NCI-H1436 treated with DMSO at 0.1 percent for 48 hours (cell line): ENCODE measurements at regions not wholly inside any gene's neighbourhood (a gene's known extent, or its start where the extent isn't known, plus 50 kb on each side); places are given as distances from the start of the nearest gene placed in this dataset.
A peak's percentile ranks its signal among the peaks of the same experiment; 100 is the strongest.

Experiments used
- DNase-seq: peaks from one replicate; lab custom pipeline; 2025; lab: John Stamatoyannopoulos, UW

GRCh38 chr6:10248378-10248843 lies 166.5 kb downstream of the TFAP2A start:
- DNase-seq, result no peak

GRCh38 chr6:10237298-10238038 lies 177.4 kb downstream of the TFAP2A start:
- DNase-seq, result no peak

GRCh38 chr6:10235344-10235743 lies 179.5 kb downstream of the TFAP2A start:
- DNase-seq, result no peak

GRCh38 chr6:10230531-10230930 lies 184.3 kb downstream of the TFAP2A start:
- no peak for DNase-seq

DNA sequence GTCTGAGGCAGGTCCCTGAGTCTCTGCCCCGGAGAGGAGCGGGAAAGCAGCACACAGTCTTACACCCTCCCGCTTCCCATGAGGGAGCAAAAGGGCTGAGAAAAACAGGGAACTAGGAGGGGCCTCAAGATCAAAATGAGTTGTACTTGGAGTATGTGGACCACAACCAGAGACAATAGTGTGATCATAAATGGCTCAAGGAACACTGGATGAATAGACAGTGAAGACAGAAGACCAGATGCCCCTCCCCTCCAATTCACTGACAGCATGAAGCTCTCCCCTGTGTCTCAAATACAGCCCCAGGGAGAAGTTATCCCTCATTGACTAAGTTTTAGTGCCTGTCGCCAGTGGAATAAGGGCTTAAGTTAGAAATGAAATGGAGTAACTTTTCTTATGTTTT lies 191.0 kb downstream of the TFAP2A start:
- DNase-seq, result no peak

DNA sequence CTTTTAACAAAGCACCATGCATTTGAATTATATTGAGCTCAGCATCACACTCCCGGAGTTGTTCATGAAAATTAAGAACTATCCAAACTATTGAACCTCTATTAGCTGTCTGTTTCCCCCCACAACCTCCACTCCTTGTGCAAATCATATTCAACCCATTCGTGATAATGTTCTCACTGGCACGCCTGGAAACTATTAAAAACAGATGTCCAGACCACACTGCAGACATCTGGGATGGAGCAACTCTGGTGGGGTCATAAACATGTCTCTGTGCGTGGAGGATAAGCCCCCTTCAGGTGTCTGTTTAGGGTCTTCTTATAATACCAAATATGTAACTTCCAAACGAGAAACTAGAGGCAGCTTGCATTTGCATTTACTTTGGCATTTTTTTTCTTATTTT lies 193.7 kb downstream of the TFAP2A start:
- DNase-seq, result no peak

DNA sequence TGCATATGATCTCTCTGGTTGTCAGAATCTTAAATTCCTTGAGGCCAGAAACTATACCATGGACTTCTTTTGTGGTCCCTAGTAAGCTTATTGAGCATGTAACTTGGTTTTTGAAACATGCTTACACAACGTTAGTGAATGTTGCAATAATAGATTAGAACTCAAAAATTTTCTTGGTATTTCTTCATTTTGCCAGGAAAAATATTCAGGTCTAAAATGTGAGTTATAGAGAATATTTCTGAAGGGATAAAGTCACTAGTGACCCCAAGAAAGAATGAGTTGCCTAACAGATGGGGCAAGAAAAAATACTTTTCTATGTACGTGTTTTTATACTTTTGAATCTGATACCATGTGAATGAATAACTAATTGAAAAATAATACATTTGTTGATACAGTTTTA lies 195.4 kb downstream of the TFAP2A start:
- DNase-seq, result no peak

DNA sequence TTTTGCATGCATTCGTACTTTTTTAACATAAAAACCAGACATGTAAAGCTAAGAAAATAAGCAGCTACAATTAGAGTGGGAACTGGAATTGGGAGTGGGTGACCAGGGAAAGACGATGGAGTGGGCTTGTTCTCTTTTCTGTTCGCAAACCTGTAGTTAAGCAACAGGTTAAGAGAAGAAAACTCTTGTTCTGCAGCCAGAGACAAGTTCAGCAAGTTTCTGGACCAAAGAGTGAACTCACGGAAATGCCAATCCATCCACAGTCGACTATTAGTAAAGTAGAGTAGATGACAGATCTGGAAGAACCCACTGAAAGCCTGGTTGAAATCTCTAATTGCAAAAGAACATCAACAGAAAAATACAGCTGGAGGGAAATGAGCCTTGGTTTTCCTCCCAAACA lies 197.8 kb downstream of the TFAP2A start:
- DNase-seq, result no peak

GRCh38 chr6:10215326-10216110 lies 199.4 kb downstream of the TFAP2A start:
- DNase-seq, result no peak

DNA sequence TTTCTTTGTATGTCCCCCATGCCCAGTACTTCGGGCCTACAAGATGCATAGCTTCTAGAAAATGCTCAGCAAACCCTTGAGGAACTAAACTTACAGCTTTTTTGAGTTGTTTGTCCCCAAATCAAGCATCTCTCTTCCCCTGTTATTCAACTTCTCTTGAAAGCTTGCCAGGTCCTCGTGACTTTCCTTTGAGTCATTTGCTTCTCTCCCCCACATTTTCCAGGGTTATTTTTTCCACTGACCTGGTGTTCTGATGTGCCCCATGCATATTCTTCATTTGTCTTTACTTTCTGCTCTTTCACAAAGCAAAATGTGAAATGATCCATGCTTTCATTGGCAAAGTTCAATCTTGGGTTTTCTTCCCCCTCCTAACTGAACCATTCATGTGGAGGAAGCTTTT lies 204.8 kb downstream of the TFAP2A start:
- DNase-seq, result no peak

DNA sequence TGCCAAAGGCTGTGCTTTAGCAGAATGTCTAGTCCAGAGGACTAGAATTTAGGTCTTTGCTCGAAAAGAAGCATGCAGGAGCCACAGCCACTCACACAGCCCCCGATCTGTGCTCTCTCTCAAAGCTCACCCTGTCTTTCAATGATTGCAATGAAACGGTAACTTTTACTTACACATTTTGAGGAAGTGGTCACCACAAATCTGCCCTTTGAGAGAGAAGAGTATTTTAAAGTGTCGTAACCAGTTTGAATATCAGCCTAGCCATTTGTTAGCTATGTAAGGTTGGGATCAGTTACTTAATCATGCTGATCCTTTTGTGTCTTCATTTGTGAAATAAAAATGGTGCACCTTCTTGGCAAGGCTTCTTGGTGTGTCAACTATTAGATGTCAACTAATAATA lies 209.0 kb downstream of the TFAP2A start:
- peak; percentile 3 for DNase-seq

DNA sequence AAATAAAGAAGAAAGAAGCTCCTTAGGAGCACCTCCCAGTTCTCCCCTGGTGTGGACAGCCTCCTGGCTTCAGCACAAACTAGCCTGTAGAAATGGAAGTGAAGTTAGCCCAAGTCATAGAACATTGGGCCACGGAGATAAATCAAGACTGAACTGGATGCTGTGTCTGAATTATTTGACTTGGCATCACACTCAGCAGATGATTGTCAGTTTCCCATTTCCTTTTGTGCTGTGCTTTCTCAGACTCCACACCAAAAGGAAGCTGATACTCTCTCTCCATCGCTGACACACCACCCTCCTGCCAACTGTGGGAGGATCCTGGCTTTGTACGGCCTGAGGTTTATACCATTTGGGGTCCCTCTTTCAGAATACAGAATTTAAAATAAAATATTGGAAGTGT lies 209.8 kb downstream of the TFAP2A start:
- no peak for DNase-seq

- DNase-seq, result no peak
Measured at GRCh38 chr6:10203651-10204050, 211.2 kb downstream of the TFAP2A start.

DNA sequence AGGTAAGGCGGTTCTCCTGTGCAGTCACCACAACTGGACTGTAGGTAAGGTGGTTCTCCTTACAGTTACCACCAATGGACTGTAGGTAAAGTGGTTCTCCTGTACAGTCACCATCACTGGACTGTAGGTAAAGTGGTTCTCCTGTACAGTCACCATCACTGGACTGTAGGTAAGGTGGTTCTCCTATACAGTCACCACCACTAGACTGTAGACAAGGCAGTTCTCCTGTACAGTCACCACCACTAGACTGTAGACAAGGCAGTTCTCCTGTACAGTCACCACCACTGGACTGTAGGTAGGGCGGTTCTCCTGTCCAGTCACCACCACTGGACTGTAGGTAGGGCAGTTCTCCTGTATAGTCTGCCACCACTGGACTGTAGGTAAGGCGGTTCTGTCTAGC lies 212.3 kb downstream of the TFAP2A start:
- no peak for DNase-seq

GRCh38 chr6:10201606-10202510 lies 213.0 kb downstream of the TFAP2A start:
- no peak for DNase-seq

- no peak for DNase-seq
Measured at GRCh38 chr6:10196090-10196489, 218.8 kb downstream of the TFAP2A start.

DNA sequence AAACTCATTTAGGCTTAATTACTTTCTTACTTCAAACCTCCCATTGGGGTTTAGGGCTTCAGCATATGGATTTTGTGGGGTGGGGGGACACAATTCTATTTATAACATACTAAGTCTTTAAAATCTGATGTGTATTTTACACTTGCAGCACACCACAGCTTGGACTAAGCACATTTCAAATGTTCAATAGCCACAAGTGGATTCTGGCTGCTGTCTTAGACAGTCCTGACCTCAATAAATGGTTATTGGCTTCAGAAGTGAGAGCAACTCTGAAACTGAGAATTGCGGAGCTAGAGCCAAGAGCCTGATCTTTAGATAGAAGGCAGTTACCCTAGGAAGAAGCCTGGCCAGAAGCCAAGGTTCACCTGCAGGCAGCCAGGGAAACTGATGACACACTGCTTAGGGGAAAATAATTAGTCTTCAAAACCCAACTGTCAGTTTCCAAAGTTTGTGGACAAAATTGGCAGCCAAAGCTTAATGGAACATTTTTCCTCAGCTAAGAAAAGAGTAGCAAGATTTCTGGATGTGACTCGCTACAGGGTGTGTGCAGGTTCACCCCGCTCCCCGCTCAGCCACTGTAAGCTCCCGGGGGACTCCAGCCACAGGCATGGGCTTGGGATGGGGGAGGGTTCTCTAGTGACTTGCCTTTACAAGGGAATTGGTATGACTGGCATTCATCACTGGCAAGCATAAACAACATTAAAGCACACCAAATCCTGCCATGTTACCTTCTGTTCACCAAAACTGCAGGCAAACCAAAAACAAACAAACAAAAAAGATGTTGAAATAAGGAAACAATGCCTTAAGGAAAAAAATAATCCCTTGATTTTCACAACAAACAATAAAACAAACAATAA lies 219.8 kb downstream of the TFAP2A start:
- DNase-seq, result no peak

DNA sequence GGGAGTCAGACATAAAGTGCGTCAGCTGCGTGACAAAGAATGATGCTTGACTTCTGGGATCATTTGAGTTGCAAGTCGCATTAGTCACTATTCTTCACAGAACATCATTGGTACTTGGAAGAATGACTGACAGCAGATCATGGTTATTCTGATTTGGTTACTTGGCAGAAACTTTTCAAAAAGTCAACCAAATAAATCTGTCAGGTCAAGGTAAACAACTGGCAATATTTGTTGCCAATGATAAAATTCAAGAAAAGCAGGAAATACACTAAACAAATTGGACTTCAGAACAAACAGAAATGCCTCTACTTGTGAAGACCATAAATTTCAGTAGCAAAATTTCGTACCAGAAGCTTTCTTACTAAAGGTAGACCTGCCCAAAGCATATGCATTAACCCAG lies 221.6 kb downstream of the TFAP2A start:
- no peak for DNase-seq

DNA sequence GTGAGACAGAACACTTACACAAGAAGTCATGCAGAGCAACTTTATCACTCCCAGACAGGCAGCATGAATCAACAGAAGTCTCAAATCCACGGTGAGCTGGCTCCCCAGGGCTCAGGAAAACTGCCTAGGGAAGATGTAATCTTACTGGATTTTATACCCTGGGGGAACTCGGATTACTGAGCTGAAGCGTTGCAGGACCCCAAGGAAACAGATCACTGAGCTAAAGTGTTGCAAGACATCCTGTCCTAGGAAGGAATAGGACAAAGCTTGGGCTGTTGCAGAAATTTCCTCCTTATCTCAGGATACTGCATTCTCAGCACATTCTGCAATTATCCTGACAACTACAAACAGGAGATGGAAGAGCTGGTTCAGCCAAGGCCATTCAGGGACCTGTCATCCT lies 224.8 kb downstream of the TFAP2A start:
- DNase-seq, result no peak

DNA sequence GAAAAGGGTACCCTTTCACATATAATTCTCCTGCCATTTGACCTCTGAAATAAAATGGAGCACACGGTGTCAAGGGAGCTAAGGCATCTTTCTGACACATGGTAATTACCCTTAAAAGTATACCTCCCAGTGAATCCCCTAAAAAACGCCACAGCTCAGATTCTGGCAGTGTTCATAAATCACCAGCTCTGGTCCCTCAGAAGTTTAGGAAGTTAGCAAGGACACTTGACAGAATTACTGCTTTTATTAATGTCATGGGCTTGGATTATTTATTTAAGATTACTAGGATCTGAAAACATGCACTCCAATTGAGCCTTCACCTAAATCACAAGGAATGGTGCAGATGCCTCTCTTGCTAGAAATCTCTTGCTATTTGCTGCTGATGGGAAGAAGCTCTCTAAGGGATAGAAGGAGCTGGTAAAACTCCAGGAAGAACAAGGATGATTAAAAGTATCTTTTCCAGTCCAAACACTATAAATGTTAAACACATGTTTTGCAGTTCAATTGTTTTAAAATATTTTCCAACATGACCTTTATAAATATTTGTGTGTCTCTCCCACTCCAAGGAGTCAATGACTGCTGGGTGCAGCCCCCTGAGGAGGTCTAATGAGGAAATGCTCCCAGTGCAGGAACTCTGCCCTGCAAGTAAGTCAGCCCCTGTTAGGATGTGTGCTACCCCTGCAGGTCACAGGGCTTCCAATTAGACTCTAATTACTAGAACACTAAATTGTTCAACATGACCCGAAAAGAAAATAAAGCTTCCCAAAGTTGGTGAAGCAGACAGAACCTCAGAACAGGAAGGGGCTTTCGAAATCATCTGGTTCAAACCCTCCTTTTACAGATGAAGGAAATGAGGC lies 230.3 kb downstream of the TFAP2A start:
- DNase-seq, result no peak
